Caco-2 (cell line): ENCODE measurements at regions not wholly inside any gene's neighbourhood (a gene's known extent, or its start where the extent isn't known, plus 50 kb on each side); places are given as distances from the start of the nearest gene placed in this dataset.

Source experiments
- BruUV-seq: library from RNA; stranded (reverse); fragments of 400-500 nt; replicated peaks from 2 replicates; lab custom pipeline; 2021; lab: Mats Ljungman, UMichigan
- CTCF ChIA-PET: fragments of 300-600 bp; sonication (Branson Sonifier 250); formaldehyde crosslinking; loops from one replicate; lab custom pipeline; 2022; ENCODE audit warnings: antibody characterized with exemption; lab: Charles Lee
- POLR2A ChIA-PET: fragments of 300-600 bp; sonication (Branson Sonifier 250); formaldehyde crosslinking; loops from one replicate; lab custom pipeline; 2022; ENCODE audit warnings: antibody characterized with exemption; lab: Charles Lee
- DNase-seq, 2 experiments: peaks; one replicate each; pipeline versions ENCODE4 v3.0.0 to v3.0.0-alpha.2; 2020 to 2022
- H3K27me3 ChIP-seq: replicated peaks from 2 replicates; pipeline ENCODE4 v1.6.0; 2011; ENCODE audit warnings: low read length; ENCODE audit not compliant: control insufficient read depth, insufficient read depth
- H3K36me3 ChIP-seq: 2 replicates; pipeline ENCODE4 v1.5.1; 2011; ENCODE audit warnings: low read length; ENCODE audit not compliant: control insufficient read depth, insufficient read depth
- H3K4me1 ChIP-seq: fragments of 250-450 bp; sonication (Bioruptor Pico); 2 replicates; pipeline ENCODE4 v1.5.1; 2020; ENCODE audit warnings: mild to moderate bottlenecking
- H3K4me3 ChIP-seq: 2 replicates; pipeline ENCODE4 v1.5.1; 2011; ENCODE audit warnings: low read depth, mild to moderate bottlenecking, control low read depth, low read length
- H3K9me3 ChIP-seq: fragments of 250-450 bp; sonication (Bioruptor Pico); 2 replicates; pipeline ENCODE4 v1.5.1; 2020; ENCODE audit warnings: mild to moderate bottlenecking, moderate library complexity
- H3K27ac Mint-ChIP-seq: one replicate; pipeline ENCODE4 v1.8.0; 2022; ENCODE audit warnings: mixed read lengths; ENCODE audit not compliant: unreplicated experiment
- H3K27me3 Mint-ChIP-seq: one replicate; pipeline ENCODE4 v1.8.0; 2022; ENCODE audit warnings: mixed read lengths; ENCODE audit not compliant: insufficient read depth, unreplicated experiment
- H3K36me3 Mint-ChIP-seq: one replicate; pipeline ENCODE4 v1.8.0; 2022; ENCODE audit warnings: mild to moderate bottlenecking, mixed read lengths; ENCODE audit not compliant: insufficient read depth, unreplicated experiment
- H3K4me1 Mint-ChIP-seq: one replicate; pipeline ENCODE4 v1.8.0; 2022; ENCODE audit warnings: low read depth, mixed read lengths; ENCODE audit not compliant: unreplicated experiment
- H3K4me3 Mint-ChIP-seq: one replicate; pipeline ENCODE4 v1.8.0; 2022; ENCODE audit warnings: mild to moderate bottlenecking, moderate library complexity, mixed read lengths; ENCODE audit not compliant: unreplicated experiment
- H3K9me3 Mint-ChIP-seq: one replicate; pipeline ENCODE4 v1.8.0; 2022; ENCODE audit warnings: mixed read lengths; ENCODE audit not compliant: unreplicated experiment
- intact Hi-C: fragments of 100-400 bp; cut with micrococcal nuclease; formaldehyde crosslinking; loops from one replicate; pipeline ENCODE4 v1.10.0; 2022; ENCODE audit not compliant: unreplicated experiment
- TF ChIP-seq, protein P1 (sequence below), 2 experiments: fragments of 200-600 bp in 1 of 2; IDR thresholded peaks; 1 replicate in 1 of 2; 2 replicates in 1 of 2; pipeline versions ENCODE4 v1.5.1 to v1.8.0; 2011 to 2022; ENCODE audit warnings: antibody characterized with exemption in 1 of 2, control low read depth in 1 of 2, inconsistent platforms in 1 of 2, low read depth in 1 of 2, low read length in 1 of 2, mild to moderate bottlenecking in 1 of 2, moderate library complexity in 1 of 2; ENCODE audit not compliant: insufficient read depth in 1 of 2, severe bottlenecking in 1 of 2, unreplicated experiment in 1 of 2

DNA sequence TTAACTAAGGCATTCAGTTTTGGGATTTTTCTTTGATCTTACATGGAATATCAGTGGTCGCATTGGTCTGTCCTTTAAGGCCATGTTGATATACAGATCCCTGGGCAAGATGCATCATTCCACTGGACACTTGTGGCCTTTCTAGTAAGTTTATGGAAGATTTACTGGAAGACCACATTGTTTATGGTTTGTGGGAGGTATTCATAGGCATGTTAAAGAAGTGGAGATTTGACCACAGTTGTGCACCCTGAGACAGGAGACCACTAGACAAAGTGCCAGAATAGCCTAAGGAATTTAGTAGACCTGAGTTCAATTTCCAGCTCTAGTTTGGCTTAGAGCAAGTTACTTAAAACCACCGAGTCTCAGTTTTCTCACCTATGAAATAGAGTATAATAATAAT, 383.1 kb upstream of the PAPPA start:
- Mint-ChIP-seq H3K4me1 (no peaks in the 10 kb centered on the region), H3K4me3 (no peak overlapping the region), H3K27ac (no peak overlapping the region), H3K27me3 (peaks cover 2% of the 10 kb centered on the region), H3K36me3 (no peaks in the 10 kb centered on the region), H3K9me3 (no peaks in the 10 kb centered on the region)
- H3K27me3 ChIP-seq: no peaks in the 10 kb centered on the region
- POLR2A ChIA-PET: no interaction called here
- no peaks in the 10 kb centered on the region for H3K9me3 ChIP-seq
- DNase-seq: no peak
- no peaks in the 10 kb centered on the region for H3K36me3 ChIP-seq
- CTCF ChIA-PET: no interaction called here
- no peaks in the 10 kb centered on the region for H3K4me1 ChIP-seq
- intact Hi-C loops: no loop called here
- BruUV-seq: no TSS peak
- H3K4me3 ChIP-seq: no peak overlapping the region
- TF ChIP-seq, protein P1, sequence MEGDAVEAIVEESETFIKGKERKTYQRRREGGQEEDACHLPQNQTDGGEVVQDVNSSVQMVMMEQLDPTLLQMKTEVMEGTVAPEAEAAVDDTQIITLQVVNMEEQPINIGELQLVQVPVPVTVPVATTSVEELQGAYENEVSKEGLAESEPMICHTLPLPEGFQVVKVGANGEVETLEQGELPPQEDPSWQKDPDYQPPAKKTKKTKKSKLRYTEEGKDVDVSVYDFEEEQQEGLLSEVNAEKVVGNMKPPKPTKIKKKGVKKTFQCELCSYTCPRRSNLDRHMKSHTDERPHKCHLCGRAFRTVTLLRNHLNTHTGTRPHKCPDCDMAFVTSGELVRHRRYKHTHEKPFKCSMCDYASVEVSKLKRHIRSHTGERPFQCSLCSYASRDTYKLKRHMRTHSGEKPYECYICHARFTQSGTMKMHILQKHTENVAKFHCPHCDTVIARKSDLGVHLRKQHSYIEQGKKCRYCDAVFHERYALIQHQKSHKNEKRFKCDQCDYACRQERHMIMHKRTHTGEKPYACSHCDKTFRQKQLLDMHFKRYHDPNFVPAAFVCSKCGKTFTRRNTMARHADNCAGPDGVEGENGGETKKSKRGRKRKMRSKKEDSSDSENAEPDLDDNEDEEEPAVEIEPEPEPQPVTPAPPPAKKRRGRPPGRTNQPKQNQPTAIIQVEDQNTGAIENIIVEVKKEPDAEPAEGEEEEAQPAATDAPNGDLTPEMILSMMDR (IDR thresholded peaks at IDR 0.05; ENCODE audit: insufficient read depth in 1 of 2, low read depth in 1 of 2, low read length in 1 of 2, severe bottlenecking in 1 of 2, unreplicated experiment in 1 of 2): no peak

DNA sequence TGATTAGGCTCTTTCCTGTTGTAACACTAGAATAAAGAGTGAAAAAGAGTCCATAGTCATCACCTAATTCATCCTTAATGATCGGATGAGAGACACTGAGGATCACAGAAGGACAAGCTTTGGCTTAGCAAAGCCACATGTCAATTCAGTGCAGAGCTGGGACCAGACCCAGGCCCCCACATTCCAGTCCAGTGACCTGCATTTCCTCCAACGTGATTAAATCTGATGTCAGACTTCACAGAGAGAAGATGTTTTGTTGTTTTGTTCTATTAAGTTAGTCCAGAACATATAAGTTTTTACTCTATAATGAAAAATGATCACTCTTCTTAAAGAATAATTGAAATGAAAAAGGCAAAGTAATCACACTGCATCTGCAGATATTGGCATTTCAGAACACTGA, 377.9 kb upstream of the PAPPA start:
- Mint-ChIP-seq H3K9me3 (no peaks in the 10 kb centered on the region), H3K4me1 (no peaks in the 10 kb centered on the region), H3K36me3 (no peaks in the 10 kb centered on the region), H3K4me3 (no peak overlapping the region), H3K27me3 (no peaks in the 10 kb centered on the region), H3K27ac (no peak overlapping the region)
- Histone ChIP-seq H3K4me3 (no peak overlapping the region), H3K9me3 (no peaks in the 10 kb centered on the region), H3K36me3 (no peaks in the 10 kb centered on the region), H3K27me3 (no peaks in the 10 kb centered on the region), H3K4me1 (no peaks in the 10 kb centered on the region)
- POLR2A ChIA-PET: no interaction called here
- CTCF ChIA-PET: no interaction called here
- DNase-seq: no peak
- BruUV-seq: no TSS peak
- TF ChIP-seq, protein P1 (IDR thresholded peaks at IDR 0.05; ENCODE audit: insufficient read depth in 1 of 2, low read depth in 1 of 2, low read length in 1 of 2, severe bottlenecking in 1 of 2, unreplicated experiment in 1 of 2): no peak
- intact Hi-C loops: no loop called here

DNA sequence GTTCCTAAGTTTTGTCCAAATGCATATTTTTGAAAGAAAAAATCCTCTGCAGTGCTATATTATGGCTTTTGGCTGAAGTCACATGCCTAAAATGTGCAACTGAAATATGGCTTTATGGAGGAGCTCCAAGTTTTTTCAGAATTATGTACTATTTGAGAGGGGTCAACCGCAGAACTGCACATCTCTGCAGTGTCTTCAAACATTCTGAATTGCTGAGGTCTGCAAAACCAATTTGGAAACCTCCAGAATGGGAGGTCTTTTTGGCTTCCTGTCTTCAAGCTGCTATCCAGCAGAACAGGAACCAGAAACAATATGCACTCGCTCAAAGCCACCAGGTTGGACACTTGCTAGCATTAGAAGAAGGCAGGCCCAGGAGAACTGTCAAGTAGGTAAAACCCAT, 376.0 kb upstream of the PAPPA start:
- Histone ChIP-seq H3K4me3 (no peak overlapping the region), H3K36me3 (no peaks in the 10 kb centered on the region), H3K4me1 (no peaks in the 10 kb centered on the region), H3K9me3 (no peaks in the 10 kb centered on the region), H3K27me3 (no peaks in the 10 kb centered on the region)
- DNase-seq: no peak
- intact Hi-C loops: no loop called here
- H3K9me3 Mint-ChIP-seq: no peaks in the 10 kb centered on the region
- no peak overlapping the region for H3K27ac Mint-ChIP-seq
- H3K4me1 Mint-ChIP-seq: no peaks in the 10 kb centered on the region
- no peak overlapping the region for H3K4me3 Mint-ChIP-seq
- BruUV-seq: no TSS peak
- ChIA-PET POLR2A (no interaction called here), CTCF (no interaction called here)
- H3K27me3 Mint-ChIP-seq: no peaks in the 10 kb centered on the region
- TF ChIP-seq, protein P1 (IDR thresholded peaks at IDR 0.05; ENCODE audit: insufficient read depth in 1 of 2, low read depth in 1 of 2, low read length in 1 of 2, severe bottlenecking in 1 of 2, unreplicated experiment in 1 of 2): no peak
- no peaks in the 10 kb centered on the region for H3K36me3 Mint-ChIP-seq
